HG03045 (cell line): ENCODE measurements at regions not wholly inside any gene's neighbourhood (a gene's known extent, or its start where the extent isn't known, plus 50 kb on each side); places are given as distances from the start of the nearest gene placed in this dataset.

Source experiments
- ATAC-seq: cut with Tn5 transposase; IDR thresholded peaks from one replicate; pipeline ENCODE4 v1.9.1; 2021; ENCODE audit warnings: mild to moderate bottlenecking, moderate library complexity; ENCODE audit not compliant: unreplicated experiment

DNA sequence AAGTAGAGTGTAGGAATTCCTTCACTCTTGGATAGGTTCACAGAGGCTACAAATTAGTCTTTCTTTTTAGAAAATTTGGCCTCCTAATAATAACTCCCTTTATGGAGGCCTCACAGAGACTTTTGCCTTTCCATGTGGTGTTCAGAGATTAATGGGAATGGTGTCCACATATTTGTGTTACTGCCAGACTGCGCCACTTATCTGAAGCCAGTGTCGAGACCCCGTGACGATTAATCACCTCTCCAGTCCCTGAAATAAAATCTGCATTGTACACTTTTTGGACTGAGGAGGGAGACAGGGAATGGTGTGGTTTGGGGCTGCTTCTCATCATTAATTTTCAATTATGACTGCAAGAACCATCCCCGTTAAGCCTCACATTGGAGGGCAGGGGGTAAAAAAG, 980.5 kb downstream of the FLRT2 start:
- no peak for ATAC-seq

DNA sequence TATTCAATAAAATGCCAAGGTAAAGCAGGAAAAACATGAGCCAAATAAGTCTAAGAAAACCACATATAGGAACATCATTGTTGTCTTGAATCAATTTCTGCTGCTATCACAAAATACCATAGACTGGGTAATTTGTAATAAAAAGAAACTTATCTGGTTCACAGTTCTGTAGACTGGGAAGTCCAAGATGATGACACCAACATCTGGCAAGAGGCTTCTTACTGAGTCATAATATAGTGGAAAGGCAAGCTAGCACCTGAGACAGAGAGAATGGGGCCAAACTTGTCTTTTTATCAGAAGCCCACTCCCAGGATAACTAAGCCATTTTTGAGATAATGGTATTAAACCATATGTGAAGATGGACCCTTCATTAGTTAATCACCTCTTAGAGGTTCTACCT, 975.9 kb downstream of the FLRT2 start:
- ATAC-seq, result no peak

DNA sequence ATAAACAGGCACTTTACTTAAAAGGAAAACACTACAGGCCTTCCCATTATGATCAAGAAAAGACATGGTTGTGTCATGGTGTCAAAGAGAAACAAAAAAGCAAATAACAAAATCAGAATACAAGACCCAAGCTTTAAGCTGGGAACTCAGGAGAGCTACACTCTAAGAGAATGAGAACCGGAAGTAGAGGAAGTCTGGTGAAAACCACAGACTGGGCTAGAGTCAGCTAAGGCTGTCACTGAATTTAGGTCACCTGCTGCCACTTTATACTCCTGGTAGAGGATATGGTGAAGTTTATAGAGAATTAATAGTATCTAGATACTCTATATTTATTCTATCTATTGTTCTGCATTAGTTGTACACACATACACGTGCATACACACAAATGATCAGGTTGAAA, 971.7 kb downstream of the FLRT2 start:
- no peak for ATAC-seq

DNA sequence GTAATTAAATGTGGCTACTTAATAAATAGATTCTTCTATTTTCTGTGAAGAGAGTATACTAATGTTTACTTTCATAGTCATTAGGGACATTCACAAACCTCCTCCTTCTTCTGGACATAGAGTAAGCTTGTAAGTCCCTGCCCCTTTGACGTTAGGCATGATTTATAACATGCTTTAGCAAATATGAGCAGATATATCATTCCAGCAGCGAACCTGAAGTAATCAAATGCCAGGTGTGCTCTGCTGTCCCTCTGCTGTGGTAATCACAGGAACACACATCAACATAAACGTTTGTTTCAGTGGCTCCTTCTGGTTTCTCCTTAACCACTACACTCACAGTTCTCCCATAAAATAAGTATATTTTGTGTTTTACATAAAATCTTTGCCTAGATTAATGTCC, 961.8 kb downstream of the FLRT2 start:
- ATAC-seq, result no peak

DNA sequence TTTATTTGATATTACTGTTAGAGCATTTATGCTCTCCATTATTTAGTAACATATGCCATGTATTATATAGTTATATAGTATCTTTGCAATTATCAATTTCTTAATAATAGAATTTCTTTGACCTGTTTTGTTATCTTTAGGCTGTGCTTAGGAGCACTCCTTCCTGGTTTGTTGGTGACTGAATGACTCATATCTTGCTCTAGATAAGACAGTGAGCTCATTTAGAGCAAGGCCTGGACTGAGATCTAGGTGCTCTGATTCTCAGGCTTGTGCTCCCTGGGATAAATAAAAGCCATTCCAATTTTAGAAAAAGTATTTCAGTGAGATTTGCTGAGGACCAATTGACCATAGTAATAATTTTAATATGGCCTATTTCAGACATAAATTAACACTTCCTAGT, 951.2 kb downstream of the FLRT2 start:
- no peak for ATAC-seq

DNA sequence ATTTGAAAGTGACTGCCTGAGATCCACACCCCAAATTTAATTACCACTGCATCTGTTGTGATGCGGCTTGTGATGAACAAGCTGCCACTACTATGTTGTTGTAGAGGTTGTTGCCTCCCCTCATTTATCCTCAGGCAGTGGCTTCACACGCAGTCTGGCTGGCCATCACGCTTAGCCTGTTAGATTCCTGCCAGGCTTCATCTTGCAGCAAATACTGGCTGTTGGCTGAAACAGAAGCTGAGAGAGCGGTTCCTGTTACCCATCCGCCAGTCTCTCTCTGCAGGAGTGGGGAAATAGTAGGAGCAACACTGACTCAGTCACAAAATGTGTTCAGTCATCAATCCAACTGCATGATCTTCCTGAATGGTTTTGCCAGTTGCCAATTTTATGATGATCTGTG, 934.4 kb downstream of the FLRT2 start:
- no peak for ATAC-seq

DNA sequence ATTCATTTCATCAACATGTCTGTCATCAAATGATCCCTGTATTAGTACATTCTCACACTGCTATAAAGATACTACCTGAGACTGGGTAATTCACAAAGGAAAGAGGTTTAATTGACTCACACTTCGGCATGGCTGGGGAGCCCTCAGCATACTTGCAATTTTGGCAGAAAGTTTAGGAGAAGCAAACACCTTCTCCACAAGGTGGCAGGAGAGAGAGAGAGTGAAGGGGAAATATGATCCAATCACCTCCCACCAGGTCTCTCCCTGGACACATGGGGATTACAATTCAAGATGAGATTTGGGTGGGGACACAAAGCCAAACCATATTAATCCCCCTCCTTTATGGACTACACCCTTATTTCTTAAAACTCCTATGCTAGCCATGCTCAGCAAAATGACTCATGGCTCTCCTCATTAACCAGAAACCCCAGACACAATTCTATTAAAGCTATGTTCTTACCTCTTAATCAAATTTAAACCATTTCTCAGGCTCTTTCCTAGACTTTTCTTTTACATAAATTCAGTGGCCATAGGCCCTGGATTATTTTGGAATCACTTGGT, 932.3 kb downstream of the FLRT2 start:
- ATAC-seq, result no peak

DNA sequence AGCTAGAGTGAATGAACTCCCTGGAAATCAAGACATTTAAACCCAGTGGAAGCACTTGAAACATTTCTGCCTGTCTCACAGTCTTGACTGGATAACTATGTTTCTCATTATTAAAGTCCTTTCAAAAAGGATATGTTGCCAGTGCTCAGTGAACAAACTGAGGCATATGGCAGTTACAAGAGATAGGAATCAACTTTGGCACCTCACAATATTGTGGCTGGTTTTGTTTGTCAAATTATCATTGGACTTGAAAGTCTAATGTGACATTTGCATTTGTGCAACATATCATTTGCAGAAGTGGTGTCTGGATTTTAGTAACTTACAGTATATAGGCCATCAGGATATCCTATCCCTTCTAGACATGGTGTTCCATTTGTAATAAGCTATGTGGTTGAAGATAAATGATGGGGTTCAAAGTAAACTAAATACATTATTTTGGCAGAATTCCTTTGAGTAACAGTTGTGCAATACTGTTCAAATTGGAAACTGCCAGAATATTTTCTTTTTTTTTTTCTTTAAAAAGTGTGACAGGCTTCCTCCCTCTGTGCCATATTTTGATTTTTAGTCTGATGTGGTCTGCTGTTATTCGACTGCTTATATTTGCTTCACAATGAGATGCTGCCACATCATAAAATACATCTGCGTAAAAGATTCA, 927.7 kb downstream of the FLRT2 start:
- no peak for ATAC-seq

DNA sequence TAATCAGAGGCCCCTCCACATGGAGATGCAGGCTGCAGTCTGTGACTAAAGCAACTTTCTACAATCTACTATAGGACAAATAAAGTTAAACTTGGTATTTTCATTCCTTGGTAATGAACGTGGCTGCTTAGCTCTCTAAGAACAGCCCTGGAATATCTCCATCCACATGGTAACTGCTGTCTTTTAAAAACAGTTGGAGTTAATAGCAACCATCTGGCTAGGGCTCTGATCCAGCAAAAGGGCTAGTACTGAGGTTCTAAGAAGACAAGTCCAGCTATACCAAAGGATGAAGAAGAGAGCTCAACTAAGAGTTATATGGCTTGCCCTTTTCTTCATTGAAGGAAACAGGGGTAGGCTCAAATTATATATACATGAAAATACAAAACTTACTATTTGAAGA, 920.1 kb downstream of the FLRT2 start:
- no peak for ATAC-seq

DNA sequence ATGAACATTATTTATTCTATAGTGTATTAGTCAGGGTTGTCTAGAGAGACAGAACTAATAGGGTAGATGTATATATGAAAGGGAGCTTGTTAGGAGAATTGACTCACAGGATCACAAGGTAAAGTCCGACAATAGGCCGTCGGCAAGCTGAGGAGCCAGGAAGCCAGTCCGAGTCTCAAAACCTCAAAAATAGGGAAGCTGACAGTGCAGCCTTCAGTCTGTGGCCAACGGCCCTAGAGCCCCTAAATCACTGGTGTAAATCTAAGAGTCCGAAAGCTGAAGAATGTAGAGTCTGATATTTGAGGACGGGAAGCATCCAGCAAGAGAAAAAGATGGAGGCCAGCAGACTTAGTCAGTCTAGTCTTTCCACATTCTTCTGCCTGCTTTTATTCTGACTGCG, 912.2 kb downstream of the FLRT2 start:
- ATAC-seq, result no peak

DNA sequence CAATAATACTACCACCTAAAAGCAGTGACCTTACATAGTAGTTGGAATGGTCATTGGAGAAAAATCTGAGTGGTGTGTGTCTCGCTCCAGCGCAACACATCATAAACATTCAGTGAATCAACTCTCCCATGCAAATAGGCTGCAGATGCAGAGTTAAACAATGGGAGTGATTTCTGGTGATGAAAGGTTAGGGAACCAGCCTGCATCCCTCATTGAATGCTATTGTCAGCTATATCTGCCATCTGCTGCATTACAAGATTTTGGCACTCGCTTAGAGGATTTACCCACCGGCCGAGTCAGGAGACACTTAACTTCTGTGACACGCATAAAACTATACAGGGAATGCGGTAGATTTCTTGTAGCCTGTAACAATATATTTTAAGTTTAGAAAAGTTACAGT, 900.9 kb downstream of the FLRT2 start:
- no peak for ATAC-seq

DNA sequence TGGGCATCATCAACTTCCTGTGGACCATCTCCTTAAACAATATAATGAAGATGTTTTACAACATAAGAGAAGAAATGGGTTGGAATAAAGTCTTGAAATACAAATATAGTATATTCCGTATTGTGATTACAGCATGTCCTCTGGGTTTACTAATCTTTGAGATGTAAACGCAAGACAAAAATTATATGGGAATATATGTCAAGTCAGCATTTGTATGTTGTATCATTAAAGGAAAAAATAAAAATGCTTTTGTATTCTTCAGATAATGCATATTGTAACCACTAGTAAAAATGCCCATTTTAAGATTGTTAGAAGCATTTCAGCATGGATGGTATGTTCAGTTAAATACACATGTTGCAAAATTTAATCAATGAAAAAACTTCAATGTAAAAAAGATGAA, 893.3 kb downstream of the FLRT2 start:
- no peak for ATAC-seq

DNA sequence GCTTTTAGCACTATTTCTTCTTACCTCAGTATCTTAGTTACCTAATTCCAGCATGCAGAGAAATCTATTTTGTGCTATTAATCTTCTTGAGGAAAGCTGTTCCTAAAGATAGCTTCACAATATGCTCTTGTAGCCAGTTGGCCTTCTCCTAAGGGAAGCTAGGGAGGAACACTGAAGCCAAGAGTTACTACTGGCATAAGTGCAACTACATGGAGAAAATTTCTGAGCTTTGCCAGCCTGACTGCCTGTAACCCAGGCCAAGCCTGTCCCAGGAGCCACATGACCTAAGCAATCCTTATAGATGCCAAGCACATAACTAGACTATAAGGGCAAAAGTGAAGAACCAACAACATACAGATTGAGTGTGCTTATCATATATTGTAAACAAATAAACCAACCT, 890.2 kb downstream of the FLRT2 start:
- no peak for ATAC-seq

DNA sequence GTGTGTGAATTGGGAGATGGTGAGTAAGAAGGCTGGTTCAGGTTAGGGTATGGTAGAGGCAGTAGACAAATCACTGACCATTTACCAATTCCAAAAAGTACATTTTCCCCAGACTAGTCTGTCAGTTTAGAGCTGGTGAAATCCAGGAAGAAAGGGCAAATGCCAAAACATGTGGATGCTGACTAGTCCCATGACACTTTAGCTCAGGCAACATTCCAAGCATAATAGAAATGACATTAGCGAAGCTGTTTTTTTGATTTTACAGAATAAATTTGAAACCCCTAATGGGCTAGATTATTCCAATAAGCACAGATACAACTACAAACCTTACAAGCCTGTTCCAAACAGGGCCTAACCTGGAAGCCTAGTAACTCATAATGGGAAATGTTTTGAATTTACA, 884.2 kb downstream of the FLRT2 start:
- ATAC-seq, result no peak

DNA sequence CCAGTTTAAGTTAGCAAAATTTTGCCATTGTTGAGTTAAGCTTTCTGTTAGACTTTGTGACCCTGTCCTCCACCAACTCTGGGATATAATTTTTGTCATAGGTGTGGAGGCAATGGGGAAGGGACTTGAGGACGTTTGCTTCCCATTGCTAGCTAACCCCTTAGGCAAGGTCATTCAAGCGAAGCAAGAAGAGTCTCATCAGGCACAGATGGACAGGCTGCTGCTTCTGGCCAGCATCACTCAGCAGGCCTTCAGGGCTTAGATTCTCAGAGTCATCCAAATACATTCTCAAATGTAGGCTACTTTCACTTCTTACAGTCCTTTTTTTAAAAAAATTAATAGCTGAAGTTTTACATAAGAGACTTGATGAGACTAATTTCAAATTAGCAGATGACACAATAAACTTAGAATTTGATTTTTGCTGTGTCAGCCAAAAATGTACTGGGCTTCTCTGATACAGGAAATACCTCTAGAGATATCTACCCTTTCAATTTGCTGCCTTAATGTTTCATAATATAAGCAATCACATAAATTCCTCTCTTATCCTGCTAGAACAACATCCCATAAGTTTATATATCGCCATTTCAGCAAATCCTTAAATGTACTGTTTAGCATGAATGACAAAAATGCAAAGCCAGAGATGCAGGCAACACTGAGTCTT, 875.2 kb downstream of the FLRT2 start:
- ATAC-seq, result no peak

DNA sequence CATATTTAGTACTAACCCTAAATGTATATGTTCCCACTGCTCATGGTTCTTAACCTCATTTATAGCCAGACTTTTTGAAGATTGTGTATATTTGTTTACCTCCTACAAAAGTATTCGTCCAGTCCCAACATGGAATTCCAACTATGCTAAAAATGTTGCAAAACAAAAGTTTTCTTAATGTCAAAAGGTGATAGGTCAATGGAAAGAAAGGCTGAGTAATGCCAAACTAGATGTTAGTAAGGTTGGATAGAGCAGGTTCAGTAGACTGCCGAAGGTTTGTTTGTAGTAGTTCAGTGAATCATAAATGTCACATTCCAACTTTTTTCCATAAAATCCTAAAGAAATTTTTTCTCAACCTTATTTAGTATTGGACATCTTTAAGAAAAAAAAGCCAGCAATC, 874.5 kb downstream of the FLRT2 start:
- no peak for ATAC-seq

DNA sequence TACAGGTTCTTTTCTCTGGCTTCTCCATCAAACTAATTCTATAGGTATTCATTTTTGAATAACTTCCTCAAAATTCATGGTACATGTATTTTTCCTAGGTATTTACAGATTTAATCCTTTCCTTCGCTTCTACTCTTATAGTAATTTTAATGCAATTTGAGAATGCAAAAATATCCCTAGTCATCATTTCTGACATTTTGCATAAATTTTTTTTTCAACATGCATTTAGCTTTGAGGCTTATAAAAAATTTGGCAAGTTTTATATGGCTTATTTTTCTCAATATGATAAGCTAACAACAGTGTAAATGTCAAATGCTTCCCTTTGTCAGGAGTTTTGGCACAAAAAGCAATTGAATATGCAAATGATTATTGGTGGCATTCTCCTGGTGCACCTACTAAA, 872.6 kb downstream of the FLRT2 start:
- no peak for ATAC-seq

DNA sequence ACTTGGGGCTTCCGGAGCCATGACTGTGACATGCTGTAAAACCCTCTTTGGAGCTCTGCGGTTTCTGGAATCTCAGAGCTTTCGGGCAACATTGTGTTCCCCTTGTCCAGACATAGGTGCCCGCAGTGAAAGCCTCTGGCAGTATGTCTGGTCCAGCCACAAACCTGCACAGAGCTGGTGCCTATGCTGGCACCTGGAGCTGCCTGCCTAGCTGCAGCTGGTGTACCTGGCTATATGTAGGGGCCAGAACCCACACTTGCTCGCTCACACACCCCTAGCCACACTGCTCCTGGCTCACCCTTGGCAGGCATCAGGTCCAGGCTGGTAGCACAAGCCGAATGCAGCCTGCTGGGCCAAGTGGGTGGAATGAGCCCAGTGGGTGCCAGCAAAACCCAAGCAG, 861.1 kb downstream of the FLRT2 start:
- no peak for ATAC-seq

DNA sequence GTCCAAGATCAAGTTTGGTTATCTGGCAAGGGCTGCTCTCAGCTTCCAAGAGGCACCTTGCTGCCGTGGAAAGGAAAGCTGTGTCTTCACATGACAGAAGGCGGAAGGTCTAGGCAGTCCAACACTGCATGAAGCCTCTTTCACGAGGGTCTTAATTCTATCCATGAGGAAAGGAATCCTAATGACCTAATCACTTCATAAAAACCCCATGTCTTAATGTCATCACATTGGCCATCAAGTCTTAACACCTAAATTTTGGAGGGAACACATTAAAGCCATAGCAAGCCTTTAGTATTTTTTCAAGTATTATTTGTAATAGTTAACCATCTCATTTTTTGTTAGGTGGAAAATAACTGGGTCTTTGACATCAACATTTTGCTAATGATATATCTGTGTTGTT, 858.3 kb downstream of the FLRT2 start:
- no peak for ATAC-seq

DNA sequence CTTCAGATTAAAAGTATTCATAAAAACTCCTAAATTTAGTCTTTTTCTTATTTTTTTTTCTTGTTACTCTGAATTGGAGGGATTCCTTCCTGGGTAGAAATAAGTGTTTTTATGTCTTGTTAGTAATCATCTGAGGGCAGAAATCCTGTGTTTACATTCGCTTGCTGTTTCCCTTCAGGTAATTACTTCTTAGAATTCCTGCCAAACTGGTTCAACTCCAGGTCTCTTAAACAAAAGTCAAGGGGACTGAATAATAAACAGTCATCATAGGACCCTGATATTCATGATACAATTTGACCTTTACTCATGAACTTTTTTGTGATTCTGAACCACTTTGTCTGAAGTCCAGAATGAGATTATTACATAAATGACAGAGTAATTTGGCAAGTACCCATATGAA, 843.9 kb downstream of the FLRT2 start:
- no peak for ATAC-seq

DNA sequence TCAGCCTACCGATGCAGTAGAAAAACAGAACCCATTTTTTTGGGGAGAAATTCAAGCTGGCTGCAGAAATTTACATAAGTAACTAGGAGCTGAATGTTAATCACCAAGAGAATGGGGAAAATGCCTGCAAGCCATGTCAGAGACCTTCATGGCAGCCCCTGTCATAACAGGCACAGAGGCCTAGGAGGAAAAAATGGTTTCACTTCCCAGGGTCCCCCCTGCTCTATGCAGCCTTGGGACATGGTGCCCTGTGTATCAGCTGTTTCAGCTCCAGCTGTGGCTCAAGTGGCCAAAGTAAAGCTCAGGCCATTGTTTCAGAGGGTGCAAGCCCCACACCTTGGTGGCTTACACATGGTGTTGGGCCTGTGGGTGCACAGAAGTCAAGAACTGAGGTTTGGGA, 842.5 kb downstream of the FLRT2 start:
- no peak for ATAC-seq

DNA sequence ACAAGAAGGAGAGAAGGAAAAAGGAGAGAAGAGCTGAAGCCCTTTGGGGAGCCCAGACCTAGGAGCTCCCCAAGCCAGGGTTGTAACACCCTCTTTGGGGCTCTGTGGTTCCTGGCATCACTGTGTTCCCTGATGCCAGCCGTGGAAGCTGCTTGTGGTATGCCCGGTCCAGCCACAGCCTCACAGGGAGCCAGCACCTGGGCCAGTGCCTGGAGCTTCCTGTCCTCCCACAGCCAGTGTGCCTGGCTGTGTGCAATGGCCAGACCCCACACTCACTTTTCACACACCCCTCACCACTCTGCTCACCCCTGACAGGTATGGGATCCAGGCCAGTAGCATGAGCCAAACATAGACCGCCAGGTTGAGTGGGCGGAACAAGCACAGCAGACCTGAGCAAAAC, 834.7 kb downstream of the FLRT2 start:
- no peak for ATAC-seq

DNA sequence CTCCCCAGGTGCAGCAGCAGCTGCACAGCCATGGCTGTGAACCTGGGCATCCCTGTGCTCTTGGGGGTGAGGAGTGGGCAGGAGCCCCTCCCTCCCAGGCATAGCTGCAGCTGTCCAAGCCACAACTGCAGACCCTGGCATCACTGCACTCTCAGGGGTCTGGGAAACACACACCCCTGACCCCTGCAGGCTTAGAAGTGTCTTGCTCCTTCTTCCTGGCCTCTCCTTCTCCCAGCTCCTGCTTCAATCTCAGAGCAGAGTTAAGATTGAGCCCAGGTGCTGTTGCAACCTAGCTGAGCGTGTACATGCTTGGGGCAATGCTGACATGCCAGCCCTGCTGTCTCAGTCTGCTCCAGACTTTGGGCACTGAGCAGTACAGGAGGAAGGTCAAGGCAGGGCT, 833.6 kb downstream of the FLRT2 start:
- ATAC-seq, result no peak
